HG03064 (cell line): ENCODE measurements at regions not wholly inside any gene's neighbourhood (a gene's known extent, or its start where the extent isn't known, plus 50 kb on each side); places are given as distances from the start of the nearest gene placed in this dataset.
"Not testable (repeated sequence)": the region's sequence is repeated elsewhere in the genome, so short reads cannot be mapped to it uniquely, and the experiment has no call there.

Experiments used
- ATAC-seq: cut with Tn5 transposase; IDR thresholded peaks from one replicate; pipeline ENCODE4 v1.9.1; 2021; ENCODE audit warnings: low read depth; ENCODE audit not compliant: unreplicated experiment

DNA sequence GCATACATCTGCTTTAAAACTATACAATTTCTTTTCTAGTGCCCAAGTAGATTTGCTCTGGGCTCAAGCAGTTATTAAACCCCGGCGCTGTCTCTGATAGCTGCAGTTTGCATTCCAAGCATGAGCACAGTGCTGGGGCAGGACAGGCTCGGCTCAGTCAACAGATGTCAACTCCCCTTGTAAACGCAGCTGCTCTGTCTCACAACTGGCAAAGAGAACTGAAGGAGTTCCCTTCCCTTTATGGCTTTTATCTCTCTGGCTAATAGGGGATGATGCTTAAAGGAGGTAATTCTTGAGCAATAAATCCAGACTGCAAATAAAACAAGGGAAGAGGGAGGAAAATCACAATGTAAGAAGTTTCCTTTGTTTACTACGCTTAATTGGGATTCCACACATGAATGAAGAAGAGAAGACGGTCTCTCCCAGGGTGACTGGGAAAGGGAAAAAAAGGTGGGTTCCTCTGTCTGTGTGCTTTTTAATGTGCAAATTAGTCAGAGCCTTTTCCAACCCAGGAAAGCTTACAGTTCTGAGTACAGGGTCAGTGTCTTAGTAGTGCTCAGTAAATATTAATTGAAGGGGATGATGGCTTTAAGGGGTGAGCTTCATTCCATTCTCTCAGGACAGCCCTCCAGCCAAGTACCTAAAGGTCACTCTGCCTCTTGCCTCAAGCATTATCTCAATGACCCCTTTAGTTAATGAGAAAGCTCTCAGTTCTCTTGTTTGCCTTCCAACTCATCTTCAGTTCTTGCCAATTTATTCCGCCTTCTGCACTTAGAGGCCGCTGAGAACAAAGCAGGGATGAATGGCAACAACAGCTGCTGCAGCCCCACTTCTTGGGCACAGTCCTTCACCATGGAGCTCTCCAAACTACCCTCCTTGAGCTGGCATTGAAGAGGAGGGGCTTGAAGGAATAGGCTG lies 155.7 kb upstream of the JADE1 start:
- no peak for ATAC-seq

- ATAC-seq, result no peak
Observed at GRCh38 chr4:128649575-128650205, 159.8 kb upstream of the JADE1 start.

DNA sequence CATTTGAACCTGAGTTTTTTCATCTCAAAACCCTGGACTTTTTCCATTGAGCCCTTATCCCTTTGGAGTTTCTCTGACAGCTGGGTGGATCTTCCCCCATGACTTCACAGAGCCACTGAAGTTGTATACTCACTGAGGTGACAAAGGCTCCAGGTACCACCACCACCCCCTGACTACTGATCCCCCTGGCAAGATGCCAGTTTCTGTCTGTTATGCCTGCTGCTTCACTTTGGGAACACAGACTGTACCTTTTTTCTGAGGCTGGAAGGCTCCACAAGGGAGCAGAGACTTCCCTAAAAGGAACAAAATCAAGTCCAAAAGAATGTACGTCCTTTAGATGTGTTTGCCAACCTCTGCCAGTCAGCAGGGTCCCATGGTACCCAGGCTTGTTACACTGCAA lies 160.3 kb upstream of the JADE1 start:
- ATAC-seq, result no peak

- no peak for ATAC-seq
Observed at GRCh38 chr4:128648021-128648420, 161.5 kb upstream of the JADE1 start.

GRCh38 chr4:128646893-128647292 lies 162.6 kb upstream of the JADE1 start:
- not testable (repeated sequence) for ATAC-seq

DNA sequence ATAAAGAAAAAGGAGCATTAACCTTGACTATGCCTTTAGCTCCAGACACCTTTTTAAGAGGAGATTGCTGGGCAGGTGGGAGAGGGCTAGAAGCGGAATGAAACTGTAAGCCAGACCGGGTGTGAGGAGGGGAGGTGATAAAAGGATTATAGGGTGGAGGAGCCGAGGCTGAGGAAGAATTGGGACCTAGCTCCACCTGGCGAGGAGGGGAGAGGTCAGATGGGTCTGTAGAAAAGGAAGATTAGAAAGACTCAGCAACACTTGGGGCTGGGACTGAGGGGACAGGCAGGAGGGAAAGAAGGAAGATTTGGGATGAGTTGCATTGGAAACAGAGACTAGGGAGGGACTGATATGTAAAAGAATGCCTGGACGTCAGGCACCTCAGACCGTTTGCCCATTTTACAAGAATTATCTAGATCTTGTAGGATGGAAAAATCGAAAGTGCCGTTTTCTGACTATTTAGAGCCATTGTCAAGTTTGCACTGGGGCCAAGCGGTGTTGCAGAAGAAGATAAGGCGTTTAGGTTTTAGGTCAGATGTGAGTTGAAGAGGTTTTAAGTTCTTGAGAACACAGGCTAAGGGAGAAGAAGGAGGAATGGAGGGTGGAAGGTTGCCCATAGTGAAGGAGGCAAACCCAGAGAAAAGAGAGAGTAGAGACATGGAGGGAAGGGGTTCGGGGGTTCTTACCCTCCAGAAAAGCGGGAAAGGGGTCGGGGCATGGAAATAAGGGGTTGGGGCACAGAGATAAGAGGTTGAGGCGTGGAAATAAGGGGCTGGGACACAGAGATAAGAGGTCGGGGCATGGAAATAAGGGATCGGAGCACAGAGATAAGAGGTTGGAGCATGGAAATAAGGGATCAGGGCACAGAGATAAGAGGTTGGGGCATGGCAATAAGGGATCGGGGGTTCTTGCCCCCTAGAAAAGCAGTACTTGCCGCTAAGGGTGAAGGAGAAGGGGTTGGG lies 164.5 kb upstream of the JADE1 start:
- ATAC-seq, result not testable (repeated sequence)

GRCh38 chr4:128644107-128644506 lies 165.4 kb upstream of the JADE1 start:
- ATAC-seq, result not testable (repeated sequence)

DNA sequence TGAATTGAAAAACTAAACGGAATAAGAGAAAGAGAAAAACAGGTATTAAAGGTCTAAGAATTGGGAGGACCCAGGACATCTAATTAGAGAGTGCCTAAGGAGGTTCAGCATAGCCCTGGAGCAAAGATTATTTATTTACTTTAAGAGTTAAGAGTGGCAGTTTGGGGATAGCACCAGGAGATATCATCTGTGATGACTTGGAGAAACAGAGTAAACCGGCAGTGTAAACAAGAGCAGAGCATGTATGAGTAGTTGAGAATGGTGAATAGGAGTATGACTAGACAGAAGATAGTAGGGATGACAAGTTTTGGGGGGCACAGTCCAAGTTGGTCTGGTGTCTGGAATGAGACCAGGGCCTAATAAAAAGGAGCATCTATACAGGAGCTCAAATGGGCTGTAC lies 167.9 kb upstream of the JADE1 start:
- ATAC-seq, result not testable (repeated sequence)

DNA sequence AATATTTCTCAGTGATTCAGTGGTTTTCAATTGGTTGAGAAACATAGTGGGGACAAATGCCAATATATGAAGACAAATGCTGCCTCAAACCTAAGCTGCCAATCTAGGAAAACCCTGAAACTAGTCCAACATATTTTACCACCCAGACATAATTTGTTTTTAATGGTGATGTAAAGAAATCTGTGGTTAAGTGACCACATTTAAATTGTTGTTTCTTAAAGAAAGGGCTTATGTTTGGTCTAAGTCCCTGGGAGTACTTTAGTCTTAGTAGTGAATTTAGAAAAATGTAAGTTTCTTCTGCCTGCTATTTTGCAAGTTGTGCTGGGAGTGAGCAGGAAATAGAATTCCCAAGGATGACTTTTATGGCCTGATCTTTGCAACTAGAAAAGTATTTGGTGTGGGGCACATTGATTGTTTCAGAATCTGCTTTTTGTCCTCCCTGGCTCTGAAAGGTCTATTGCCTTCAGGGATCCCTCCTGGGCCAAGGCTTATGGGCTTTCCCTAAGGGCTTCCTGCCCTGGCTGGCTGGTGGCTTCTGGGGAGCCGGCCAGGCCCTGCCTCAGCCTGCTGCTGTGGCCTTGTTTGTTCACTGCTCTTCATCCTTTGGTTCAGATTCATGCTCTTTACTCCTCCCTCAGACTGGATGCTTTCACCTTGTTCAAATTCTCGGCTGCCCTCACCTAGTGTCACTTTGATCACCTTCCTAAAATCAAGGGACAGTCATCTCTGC lies 169.8 kb upstream of the JADE1 start:
- ATAC-seq, result no peak

GRCh38 chr4:128636906-128637305 lies 172.6 kb upstream of the JADE1 start:
- ATAC-seq, result no peak

DNA sequence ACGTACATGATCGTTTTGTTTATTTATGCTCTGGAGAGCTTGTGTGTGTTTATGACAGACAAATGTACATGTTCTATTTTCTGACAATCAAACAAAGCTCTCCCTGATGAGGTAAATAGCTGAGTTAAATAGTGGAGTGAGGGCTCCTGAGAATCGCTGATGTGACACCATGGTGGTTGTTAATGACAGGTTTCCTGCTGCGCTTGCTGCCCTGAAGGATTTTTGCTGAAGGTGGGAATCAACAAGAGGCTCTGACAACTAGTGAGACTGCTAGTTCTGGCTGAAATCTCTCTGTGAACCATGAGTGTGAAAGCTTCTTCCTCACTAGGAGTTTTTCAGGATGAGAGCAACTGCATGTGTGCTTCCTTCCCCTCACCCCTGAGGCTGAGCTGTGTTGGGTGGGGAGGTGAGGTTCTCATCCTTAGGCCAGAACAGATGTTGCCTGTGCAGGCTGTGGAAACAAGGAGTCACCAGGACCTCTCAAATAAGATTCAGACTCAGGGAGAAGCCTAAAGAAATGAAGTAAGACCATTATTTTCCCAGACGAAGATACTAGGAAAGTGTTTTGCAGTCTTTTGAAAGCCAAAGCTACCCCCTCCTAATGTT lies 173.4 kb upstream of the JADE1 start:
- no peak for ATAC-seq

DNA sequence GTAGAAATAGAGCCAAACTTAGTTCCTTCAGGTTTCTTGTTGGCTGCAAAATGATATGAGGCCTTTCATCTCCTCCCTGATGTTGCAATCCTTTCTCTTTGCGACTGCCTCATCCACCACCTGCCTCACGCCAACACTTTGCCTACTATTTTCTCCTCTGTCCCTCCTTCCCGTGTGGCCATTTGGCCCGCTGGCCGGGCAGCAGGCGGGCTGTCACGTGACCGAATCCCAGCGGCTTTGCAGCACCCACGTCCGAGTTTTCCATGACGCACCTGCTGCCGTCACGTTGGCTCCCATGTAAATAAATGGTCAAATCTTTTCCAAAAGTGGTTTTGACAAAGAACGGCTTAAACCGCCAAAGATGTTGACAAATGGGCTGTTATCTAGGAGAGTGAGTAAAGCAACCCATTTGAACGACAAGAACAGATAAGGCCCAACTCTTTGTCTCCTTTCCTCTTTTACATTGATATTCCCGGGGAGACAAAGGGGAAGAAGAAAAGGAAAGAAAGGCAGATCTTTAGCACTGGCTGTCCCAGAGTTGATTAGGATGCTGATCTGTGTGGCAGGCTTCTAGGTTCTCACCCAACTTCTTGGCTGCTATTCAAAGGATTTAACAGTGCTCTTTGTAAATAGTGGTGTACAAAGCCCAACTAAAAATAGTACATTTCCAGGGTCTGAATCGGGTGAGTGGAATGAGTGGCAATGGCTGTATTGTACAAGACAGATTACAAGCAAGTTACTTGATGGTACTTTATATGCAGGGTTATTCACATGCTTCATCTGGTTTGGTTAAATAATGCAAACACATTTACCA lies 174.2 kb upstream of the JADE1 start:
- ATAC-seq, result no peak

DNA sequence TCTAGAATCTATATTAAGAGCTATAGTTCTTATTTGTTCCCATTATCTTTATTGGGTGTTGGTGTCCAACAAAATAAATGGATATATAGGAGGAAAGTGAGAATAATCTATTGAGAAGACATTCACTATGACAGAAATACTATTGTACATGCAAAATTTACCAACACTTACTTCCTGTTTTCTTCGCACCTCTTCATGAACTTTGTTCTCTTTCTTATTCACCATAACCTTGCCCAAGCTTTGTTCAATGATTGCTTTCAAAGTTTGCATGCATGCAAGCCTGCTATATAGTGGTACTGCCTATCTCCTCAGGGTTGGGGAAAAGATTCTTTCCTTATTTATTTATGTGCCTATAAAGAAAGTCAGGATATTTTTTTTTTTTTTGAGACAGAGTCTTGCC lies 176.4 kb upstream of the JADE1 start:
- ATAC-seq, result no peak

- ATAC-seq, result no peak
Observed at GRCh38 chr4:128630871-128631270, 178.6 kb upstream of the JADE1 start.

GRCh38 chr4:128623508-128624215 lies 185.8 kb upstream of the JADE1 start:
- ATAC-seq, result no peak

DNA sequence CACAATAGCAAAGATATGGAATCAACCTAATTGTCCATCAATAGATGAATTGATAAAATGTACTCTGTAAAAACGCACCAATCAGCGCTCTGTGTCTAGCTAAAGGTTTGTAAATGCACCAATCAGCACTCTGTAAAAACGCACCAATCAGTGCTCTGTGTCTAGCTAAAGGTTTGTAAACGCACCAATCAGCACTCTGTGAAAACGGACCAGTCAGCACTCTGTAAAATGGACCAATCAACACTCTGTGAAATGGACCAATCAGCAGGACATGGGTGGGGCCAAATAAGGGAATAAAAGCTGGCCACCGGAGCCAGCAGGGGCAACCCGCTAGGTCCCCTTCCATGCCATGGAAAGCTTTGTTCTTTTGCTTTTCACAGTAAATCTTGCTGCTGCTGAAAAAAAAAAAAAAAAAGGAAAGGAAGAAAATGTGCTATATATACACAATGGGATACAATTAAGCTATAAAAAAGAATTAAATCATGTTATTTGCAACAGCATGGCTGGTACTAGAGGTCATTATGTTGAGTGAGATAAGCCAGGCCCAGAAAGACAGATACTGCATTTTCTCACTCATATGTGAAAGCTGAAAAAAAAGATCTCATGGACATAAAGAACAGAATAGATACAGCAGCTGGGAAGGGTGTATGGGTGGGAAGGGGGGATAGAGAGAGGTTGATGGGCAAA lies 189.1 kb upstream of the JADE1 start:
- not testable (repeated sequence) for ATAC-seq

GRCh38 chr4:128615197-128615596 lies 194.3 kb upstream of the JADE1 start:
- no peak for ATAC-seq

DNA sequence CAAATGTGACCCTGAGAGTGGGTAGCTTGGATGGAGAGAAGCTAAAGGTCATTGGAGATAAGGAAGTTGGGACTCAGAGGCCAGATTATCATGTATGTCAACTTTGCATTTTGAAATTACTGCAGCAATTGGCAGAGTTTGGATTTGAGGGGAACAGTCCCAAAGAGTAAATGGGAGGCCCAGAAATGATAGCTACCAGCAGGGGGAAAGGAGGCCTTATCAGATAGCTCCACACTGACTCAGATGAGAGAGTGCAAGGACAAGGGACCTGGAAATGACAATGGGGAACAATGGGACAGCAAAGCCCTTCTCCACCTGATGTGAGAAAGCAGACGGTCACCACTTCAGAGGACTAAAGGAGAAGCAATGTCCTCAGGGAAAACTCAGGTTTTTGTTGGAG lies 201.5 kb upstream of the JADE1 start:
- ATAC-seq, result no peak
